SK-N-SH treated with all-trans-retinoic acid at 6 μM for 48 hours (cell line): ENCODE measurements at regions not wholly inside any gene's neighbourhood (a gene's known extent, or its start where the extent isn't known, plus 50 kb on each side); places are given as distances from the start of the nearest gene placed in this dataset.

Experiments used
- ATAC-seq: fragments of 200-7000 bp; cut with Tn5 transposase; 3 replicates; pipeline ENCODE4 v1.9.1; 2020; ENCODE audit warnings: mild to moderate bottlenecking, moderate library complexity
- ARNTL ChIP-seq: fragments of 450-650 bp; formaldehyde crosslinking; IDR thresholded peaks from 2 replicates; pipeline ENCODE4 v1.5.0; 2020; ENCODE audit warnings: low read depth, mild to moderate bottlenecking, moderate library complexity, borderline replicate concordance
- BACH2 ChIP-seq: fragments of 250-450 bp; sonication (Bioruptor Pico); IDR thresholded peaks from 2 replicates; pipeline ENCODE4 v1.9.0; 2021; ENCODE audit warnings: mild to moderate bottlenecking, borderline replicate concordance
- CSDC2 ChIP-seq: fragments of 250-450 bp; sonication (Bioruptor Pico); IDR thresholded peaks from 2 replicates; pipeline ENCODE4 v1.5.0; 2020; ENCODE audit warnings: mild to moderate bottlenecking, moderate library complexity
- ESRRG ChIP-seq: fragments of 250-450 bp; sonication (Bioruptor Pico); IDR thresholded peaks from 2 replicates; pipeline ENCODE4 v1.6.1; 2021; ENCODE audit warnings: mild to moderate bottlenecking
- GLIS3 ChIP-seq: fragments of 250-450 bp; sonication (Bioruptor Pico); IDR thresholded peaks from 2 replicates; pipeline ENCODE4 v1.5.0; 2020; ENCODE audit warnings: mild to moderate bottlenecking, moderate library complexity
- ISL1 ChIP-seq: fragments of 250-450 bp; sonication (Bioruptor Pico); IDR thresholded peaks from 2 replicates; pipeline ENCODE4 v2.1.2; 2022; ENCODE audit warnings: mild to moderate bottlenecking, moderate library complexity
- OSR1 ChIP-seq: fragments of 250-450 bp; sonication (Bioruptor Pico); IDR thresholded peaks from 2 replicates; pipeline ENCODE4 v1.8.0; 2022; ENCODE audit warnings: moderate library complexity, mild to moderate bottlenecking, inconsistent platforms
- PATZ1 ChIP-seq: fragments of 250-450 bp; sonication (Bioruptor Pico); IDR thresholded peaks from 2 replicates; pipeline ENCODE4 v1.8.0; 2020; ENCODE audit warnings: mild to moderate bottlenecking, moderate library complexity, borderline replicate concordance
- RARB ChIP-seq: fragments of 250-450 bp; sonication (Bioruptor Pico); IDR thresholded peaks from 2 replicates; pipeline ENCODE4 v1.8.0; 2021; ENCODE audit warnings: mild to moderate bottlenecking, moderate library complexity
- SNAI2 ChIP-seq: fragments of 250-450 bp; sonication (Bioruptor Pico); IDR thresholded peaks from 2 replicates; pipeline ENCODE4 v1.5.0; 2020; ENCODE audit warnings: mild to moderate bottlenecking, moderate library complexity
- TCF4 ChIP-seq: fragments of 250-450 bp; sonication (Bioruptor Pico); IDR thresholded peaks from 2 replicates; pipeline ENCODE4 v1.8.0; 2021; ENCODE audit warnings: mild to moderate bottlenecking, moderate library complexity, borderline replicate concordance
- TOX ChIP-seq: fragments of 250-450 bp; sonication (Bioruptor Pico); IDR thresholded peaks from 2 replicates; pipeline ENCODE4 v1.8.0; 2021; ENCODE audit warnings: mild to moderate bottlenecking, moderate library complexity, borderline replicate concordance
- ZFP3 ChIP-seq: fragments of 250-450 bp; sonication (Bioruptor Pico); IDR thresholded peaks from 2 replicates; pipeline ENCODE4 v1.5.0; 2020; ENCODE audit warnings: mild to moderate bottlenecking, moderate library complexity
- ZNF565 ChIP-seq: fragments of 450-650 bp; formaldehyde crosslinking; conservative IDR thresholded peaks from 2 replicates; pipeline ENCODE4 v1.5.0; 2020; ENCODE audit warnings: low read depth, mild to moderate bottlenecking, moderate library complexity
- ZNF70 ChIP-seq: fragments of 450-650 bp; formaldehyde crosslinking; IDR thresholded peaks from 2 replicates; pipeline ENCODE4 v1.5.0; 2020; ENCODE audit warnings: mild to moderate bottlenecking, moderate library complexity
- ZNF8 ChIP-seq: fragments of 450-650 bp; formaldehyde crosslinking; IDR thresholded peaks from 2 replicates; pipeline ENCODE4 v1.5.0; 2020; ENCODE audit warnings: mild to moderate bottlenecking, moderate library complexity
- TF ChIP-seq, protein P1 (sequence below): fragments of 250-450 bp; sonication (Bioruptor Pico); IDR thresholded peaks from 2 replicates; pipeline ENCODE4 v1.5.1; 2020; ENCODE audit warnings: low read depth, mild to moderate bottlenecking, moderate library complexity
- TF ChIP-seq, protein P2 (sequence below): fragments of 250-450 bp; sonication (Bioruptor Pico); IDR thresholded peaks from 2 replicates; pipeline ENCODE4 v1.5.0; 2020; ENCODE audit warnings: mild to moderate bottlenecking, moderate library complexity
- TF ChIP-seq, protein P3 (sequence below): fragments of 250-450 bp; sonication (Bioruptor Pico); IDR thresholded peaks from 2 replicates; pipeline ENCODE4 v1.5.1; 2021; ENCODE audit warnings: mild to moderate bottlenecking, moderate library complexity
- TF ChIP-seq, protein P4 (sequence below): fragments of 250-450 bp; sonication (Bioruptor Pico); IDR thresholded peaks from 2 replicates; pipeline ENCODE4 v1.8.0; 2021; ENCODE audit warnings: low read depth, mild to moderate bottlenecking, moderate library complexity, borderline replicate concordance

DNA sequence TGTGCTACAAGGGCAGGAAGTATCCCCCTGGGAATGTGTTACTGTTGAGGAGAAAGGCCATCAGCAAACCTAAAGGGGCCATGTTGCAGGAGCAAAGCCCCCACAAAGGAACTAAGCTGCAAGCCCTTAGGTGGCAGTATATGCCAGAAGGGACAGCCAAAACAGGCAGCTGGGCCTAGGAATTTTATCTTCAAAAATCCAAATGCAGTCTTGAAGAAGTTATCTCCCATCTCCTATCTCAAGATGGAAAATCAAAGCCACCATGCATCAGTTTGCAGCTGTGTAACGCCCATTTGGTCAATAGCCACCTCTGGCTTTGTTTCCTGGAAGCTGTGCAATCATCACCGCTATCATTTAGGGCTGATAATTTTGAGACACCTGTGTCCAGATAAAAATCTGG lies 400.3 kb downstream of the ARHGEF28 start (continued):
- TF ChIP-seq RARB (CRISPR knock-in tag): no peak
- TF ChIP-seq, protein P1, sequence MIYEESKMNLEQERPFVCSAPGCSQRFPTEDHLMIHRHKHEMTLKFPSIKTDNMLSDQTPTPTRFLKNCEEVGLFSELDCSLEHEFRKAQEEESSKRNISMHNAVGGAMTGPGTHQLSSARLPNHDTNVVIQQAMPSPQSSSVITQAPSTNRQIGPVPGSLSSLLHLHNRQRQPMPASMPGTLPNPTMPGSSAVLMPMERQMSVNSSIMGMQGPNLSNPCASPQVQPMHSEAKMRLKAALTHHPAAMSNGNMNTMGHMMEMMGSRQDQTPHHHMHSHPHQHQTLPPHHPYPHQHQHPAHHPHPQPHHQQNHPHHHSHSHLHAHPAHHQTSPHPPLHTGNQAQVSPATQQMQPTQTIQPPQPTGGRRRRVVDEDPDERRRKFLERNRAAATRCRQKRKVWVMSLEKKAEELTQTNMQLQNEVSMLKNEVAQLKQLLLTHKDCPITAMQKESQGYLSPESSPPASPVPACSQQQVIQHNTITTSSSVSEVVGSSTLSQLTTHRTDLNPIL (CRISPR knock-in tag): no peak

DNA sequence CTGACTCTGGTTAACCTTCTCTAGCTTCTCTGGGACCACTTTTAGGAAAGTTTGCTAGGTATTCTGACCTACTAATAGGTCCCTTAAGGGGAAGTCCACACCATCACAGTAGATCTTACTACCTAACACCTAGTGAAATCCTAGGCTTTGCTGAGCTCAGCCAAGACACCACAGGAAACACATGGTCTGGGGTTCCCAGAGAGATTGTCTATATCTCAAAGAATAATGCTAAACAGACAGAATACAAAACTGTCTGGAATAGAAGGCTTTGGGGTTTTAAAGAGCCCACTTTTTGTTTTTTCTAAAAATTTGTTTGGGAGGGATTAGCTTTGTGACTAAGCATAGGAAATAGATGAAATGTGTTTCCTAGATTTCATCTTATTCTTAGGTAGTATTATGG lies 395.1 kb downstream of the ARHGEF28 start:
- ATAC-seq: no peak
- no peak for TF ChIP-seq ZNF70 (CRISPR knock-in tag)
- no peak for TF ChIP-seq ZFP3 (CRISPR knock-in tag)
- TF ChIP-seq GLIS3 (CRISPR knock-in tag): no peak
- no peak for TF ChIP-seq PATZ1 (CRISPR knock-in tag)
- TF ChIP-seq, protein P1 (CRISPR knock-in tag): no peak
- TF ChIP-seq BACH2 (CRISPR knock-in tag): no peak
- TF ChIP-seq ISL1 (CRISPR knock-in tag): no peak
- TF ChIP-seq, protein P2, sequence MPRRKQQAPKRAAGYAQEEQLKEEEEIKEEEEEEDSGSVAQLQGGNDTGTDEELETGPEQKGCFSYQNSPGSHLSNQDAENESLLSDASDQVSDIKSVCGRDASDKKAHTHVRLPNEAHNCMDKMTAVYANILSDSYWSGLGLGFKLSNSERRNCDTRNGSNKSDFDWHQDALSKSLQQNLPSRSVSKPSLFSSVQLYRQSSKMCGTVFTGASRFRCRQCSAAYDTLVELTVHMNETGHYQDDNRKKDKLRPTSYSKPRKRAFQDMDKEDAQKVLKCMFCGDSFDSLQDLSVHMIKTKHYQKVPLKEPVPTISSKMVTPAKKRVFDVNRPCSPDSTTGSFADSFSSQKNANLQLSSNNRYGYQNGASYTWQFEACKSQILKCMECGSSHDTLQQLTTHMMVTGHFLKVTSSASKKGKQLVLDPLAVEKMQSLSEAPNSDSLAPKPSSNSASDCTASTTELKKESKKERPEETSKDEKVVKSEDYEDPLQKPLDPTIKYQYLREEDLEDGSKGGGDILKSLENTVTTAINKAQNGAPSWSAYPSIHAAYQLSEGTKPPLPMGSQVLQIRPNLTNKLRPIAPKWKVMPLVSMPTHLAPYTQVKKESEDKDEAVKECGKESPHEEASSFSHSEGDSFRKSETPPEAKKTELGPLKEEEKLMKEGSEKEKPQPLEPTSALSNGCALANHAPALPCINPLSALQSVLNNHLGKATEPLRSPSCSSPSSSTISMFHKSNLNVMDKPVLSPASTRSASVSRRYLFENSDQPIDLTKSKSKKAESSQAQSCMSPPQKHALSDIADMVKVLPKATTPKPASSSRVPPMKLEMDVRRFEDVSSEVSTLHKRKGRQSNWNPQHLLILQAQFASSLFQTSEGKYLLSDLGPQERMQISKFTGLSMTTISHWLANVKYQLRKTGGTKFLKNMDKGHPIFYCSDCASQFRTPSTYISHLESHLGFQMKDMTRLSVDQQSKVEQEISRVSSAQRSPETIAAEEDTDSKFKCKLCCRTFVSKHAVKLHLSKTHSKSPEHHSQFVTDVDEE (CRISPR knock-in tag): no peak
- no peak for TF ChIP-seq ESRRG (CRISPR knock-in tag)
- no peak for TF ChIP-seq ZNF8
- TF ChIP-seq ARNTL (CRISPR knock-in tag): no peak

DNA sequence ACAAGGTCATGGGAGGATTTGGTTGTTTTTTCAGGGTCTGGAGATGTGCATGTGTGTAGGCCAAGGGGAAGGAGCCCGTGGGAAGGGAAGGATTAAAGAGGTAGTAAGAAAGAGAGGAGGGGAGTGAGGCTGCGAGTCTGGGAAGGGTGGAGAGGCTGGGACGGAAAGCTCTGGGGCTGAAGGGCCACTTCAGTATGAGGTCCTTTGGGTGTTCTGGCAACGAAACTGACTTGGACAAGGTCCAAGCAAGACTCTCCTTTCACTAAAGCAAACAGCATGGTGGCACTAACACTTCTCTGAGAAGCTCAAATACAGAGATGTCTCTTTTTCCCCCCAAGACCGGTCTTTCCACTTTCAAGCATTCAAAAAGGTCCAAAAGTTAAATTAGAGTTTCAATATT lies 394.5 kb downstream of the ARHGEF28 start:
- TF ChIP-seq TCF4 (CRISPR knock-in tag): no peak
- TF ChIP-seq ARNTL (CRISPR knock-in tag): no peak
- TF ChIP-seq TOX (CRISPR knock-in tag): no peak
- TF ChIP-seq ZNF8: no peak
- no peak for TF ChIP-seq ISL1 (CRISPR knock-in tag)
- TF ChIP-seq ZFP3 (CRISPR knock-in tag): no peak
- TF ChIP-seq ZNF70 (CRISPR knock-in tag): no peak
- TF ChIP-seq, protein P3, sequence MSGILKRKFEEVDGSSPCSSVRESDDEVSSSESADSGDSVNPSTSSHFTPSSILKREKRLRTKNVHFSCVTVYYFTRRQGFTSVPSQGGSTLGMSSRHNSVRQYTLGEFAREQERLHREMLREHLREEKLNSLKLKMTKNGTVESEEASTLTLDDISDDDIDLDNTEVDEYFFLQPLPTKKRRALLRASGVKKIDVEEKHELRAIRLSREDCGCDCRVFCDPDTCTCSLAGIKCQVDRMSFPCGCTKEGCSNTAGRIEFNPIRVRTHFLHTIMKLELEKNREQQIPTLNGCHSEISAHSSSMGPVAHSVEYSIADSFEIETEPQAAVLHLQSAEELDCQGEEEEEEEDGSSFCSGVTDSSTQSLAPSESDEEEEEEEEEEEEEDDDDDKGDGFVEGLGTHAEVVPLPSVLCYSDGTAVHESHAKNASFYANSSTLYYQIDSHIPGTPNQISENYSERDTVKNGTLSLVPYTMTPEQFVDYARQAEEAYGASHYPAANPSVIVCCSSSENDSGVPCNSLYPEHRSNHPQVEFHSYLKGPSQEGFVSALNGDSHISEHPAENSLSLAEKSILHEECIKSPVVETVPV (CRISPR knock-in tag): no peak
- no peak for TF ChIP-seq BACH2 (CRISPR knock-in tag)
- TF ChIP-seq CSDC2: no peak
- TF ChIP-seq, protein P4, sequence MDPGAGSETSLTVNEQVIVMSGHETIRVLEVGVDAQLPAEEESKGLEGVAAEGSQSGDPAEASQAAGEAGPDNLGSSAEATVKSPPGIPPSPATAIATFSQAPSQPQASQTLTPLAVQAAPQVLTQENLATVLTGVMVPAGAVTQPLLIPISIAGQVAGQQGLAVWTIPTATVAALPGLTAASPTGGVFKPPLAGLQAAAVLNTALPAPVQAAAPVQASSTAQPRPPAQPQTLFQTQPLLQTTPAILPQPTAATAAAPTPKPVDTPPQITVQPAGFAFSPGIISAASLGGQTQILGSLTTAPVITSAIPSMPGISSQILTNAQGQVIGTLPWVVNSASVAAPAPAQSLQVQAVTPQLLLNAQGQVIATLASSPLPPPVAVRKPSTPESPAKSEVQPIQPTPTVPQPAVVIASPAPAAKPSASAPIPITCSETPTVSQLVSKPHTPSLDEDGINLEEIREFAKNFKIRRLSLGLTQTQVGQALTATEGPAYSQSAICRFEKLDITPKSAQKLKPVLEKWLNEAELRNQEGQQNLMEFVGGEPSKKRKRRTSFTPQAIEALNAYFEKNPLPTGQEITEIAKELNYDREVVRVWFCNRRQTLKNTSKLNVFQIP (CRISPR knock-in tag): no peak
- TF ChIP-seq, protein P1 (CRISPR knock-in tag): no peak
- TF ChIP-seq ZNF565 (CRISPR knock-in tag): no peak
- no peak for TF ChIP-seq SNAI2 (CRISPR knock-in tag)
- no peak for TF ChIP-seq OSR1 (CRISPR knock-in tag)
- no peak for TF ChIP-seq GLIS3 (CRISPR knock-in tag)
- TF ChIP-seq, protein P2 (CRISPR knock-in tag): no peak
- no peak for TF ChIP-seq PATZ1 (CRISPR knock-in tag)
- no peak for ATAC-seq
